CD14-positive monocyte (primary cell): ENCODE measurements at regions not wholly inside any gene's neighbourhood (a gene's known extent, or its start where the extent isn't known, plus 50 kb on each side); places are given as distances from the start of the nearest gene placed in this dataset.

Experiments
- DNase-seq, 3 donors: peaks; one replicate each; pipeline ENCODE4 v3.0.0-alpha.2; 2011 to 2022
- H2AFZ ChIP-seq: 2 replicates; pipeline ENCODE4 v1.6.0; 2012; ENCODE audit warnings: mild to moderate bottlenecking, low read depth, low read length, inconsistent platforms; ENCODE audit not compliant: insufficient read depth, poor library complexity, severe bottlenecking
- H3K27ac ChIP-seq, 2 donors: 1 replicate in 1 of 2; 2 replicates in 1 of 2; pipeline ENCODE4 v1.5.1; 2012 to 2013; ENCODE audit warnings: low read length in 2 of 2, control low read depth in 1 of 2, inconsistent platforms in 1 of 2, low read depth in 1 of 2, mild to moderate bottlenecking in 1 of 2
- H3K27me3 ChIP-seq, 2 donors: one replicate each; pipeline versions ENCODE4 v1.6.0 to v1.6.1; 2011 to 2013; ENCODE audit warnings: low read length in 2 of 2; ENCODE audit not compliant: control insufficient read depth in 2 of 2, insufficient read depth in 2 of 2
- H3K36me3 ChIP-seq, 2 donors: replicated peaks in 1 of 2; 1 replicate in 1 of 2; 2 replicates in 1 of 2; pipeline versions ENCODE4 v1.5.1 to v1.6.1; 2012 to 2013; ENCODE audit warnings: low read length in 2 of 2, control low read depth in 1 of 2, inconsistent platforms in 1 of 2, mild to moderate bottlenecking in 1 of 2; ENCODE audit not compliant: insufficient read depth in 2 of 2, control insufficient read depth in 1 of 2
- H3K4me1 ChIP-seq, 2 donors: 1 replicate in 1 of 2; 2 replicates in 1 of 2; pipeline versions ENCODE4 v1.5.1 to v1.6.1; 2012 to 2013; ENCODE audit warnings: low read length in 2 of 2, control low read depth in 1 of 2, inconsistent platforms in 1 of 2, mild to moderate bottlenecking in 1 of 2, moderate library complexity in 1 of 2; ENCODE audit not compliant: insufficient read depth in 2 of 2, control insufficient read depth in 1 of 2
- H3K4me2 ChIP-seq: replicated peaks from 2 replicates; pipeline ENCODE3; 2012; ENCODE audit warnings: low read length, moderate library complexity, mild to moderate bottlenecking; ENCODE audit not compliant: poor library complexity, severe bottlenecking; ENCODE audit errors: extremely low read depth
- H3K4me3 ChIP-seq, 3 experiments: fragments of 200-600 bp in 1 of 3; sonication (generic) in 1 of 3; replicated peaks in 1 of 3; 1 replicate in 2 of 3; 2 replicates in 1 of 3; pipeline ENCODE4 v1.5.1; 2011 to 2013; ENCODE audit warnings: low read length in 3 of 3, mild to moderate bottlenecking in 3 of 3, control low read depth in 2 of 3, low read depth in 2 of 3, inconsistent platforms in 1 of 3, moderate library complexity in 1 of 3
- H3K79me2 ChIP-seq: 2 replicates; pipeline ENCODE4 v1.6.0; 2012; ENCODE audit warnings: mild to moderate bottlenecking, control low read depth, inconsistent platforms, low read length, moderate library complexity; ENCODE audit not compliant: insufficient read depth
- H3K9ac ChIP-seq: 2 replicates; pipeline ENCODE4 v1.6.0; 2017; ENCODE audit warnings: low read length, mild to moderate bottlenecking; ENCODE audit not compliant: insufficient read depth, poor library complexity, severe bottlenecking
- H3K9me3 ChIP-seq, 2 donors: replicated peaks in 1 of 2; 1 replicate in 1 of 2; 2 replicates in 1 of 2; pipeline versions ENCODE4 v1.5.1 to v1.6.1; 2012 to 2013; ENCODE audit warnings: low read length in 2 of 2, control low read depth in 1 of 2; ENCODE audit not compliant: control insufficient read depth in 1 of 2, insufficient read depth in 1 of 2
- H4K20me1 ChIP-seq: 2 replicates; pipeline ENCODE4 v1.6.0; 2012; ENCODE audit warnings: mild to moderate bottlenecking, low read length, control low read depth, moderate library complexity; ENCODE audit not compliant: insufficient read depth
- H3K27ac Mint-ChIP-seq, 7 donors: one replicate each; pipeline ENCODE4 v1.8.0; 2020; ENCODE audit warnings: mild to moderate bottlenecking in 7 of 7, mixed read lengths in 7 of 7, moderate library complexity in 6 of 7, inconsistent platforms in 2 of 7
- H3K27me3 Mint-ChIP-seq, 3 donors: one replicate each; pipeline ENCODE4 v1.8.0; 2021 to 2022; ENCODE audit warnings: low read depth in 3 of 3, mild to moderate bottlenecking in 3 of 3, mixed read lengths in 3 of 3, moderate library complexity in 3 of 3, inconsistent platforms in 1 of 3
- H3K36me3 Mint-ChIP-seq, 2 donors: one replicate each; pipeline ENCODE4 v1.8.0; 2020; ENCODE audit warnings: mixed read lengths in 2 of 2, inconsistent platforms in 1 of 2, mild to moderate bottlenecking in 1 of 2
- H3K4me1 Mint-ChIP-seq: one replicate; pipeline ENCODE4 v1.8.0; 2020; ENCODE audit warnings: mild to moderate bottlenecking, mixed read lengths
- H3K4me3 Mint-ChIP-seq, 2 donors: one replicate each; pipeline ENCODE4 v1.8.0; 2020; ENCODE audit warnings: mild to moderate bottlenecking in 2 of 2, mixed read lengths in 2 of 2, moderate library complexity in 1 of 2
- H3K9me3 Mint-ChIP-seq, 7 donors: one replicate each; pipeline ENCODE4 v1.8.0; 2020 to 2022; ENCODE audit warnings: mixed read lengths in 7 of 7, mild to moderate bottlenecking in 6 of 7, moderate library complexity in 6 of 7, inconsistent platforms in 2 of 7
- WGBS: methylation state at CpG from one replicate; pipeline ENCODE4 v1.1.5; 2013; ENCODE audit warnings: missing lambda C conversion rate; ENCODE audit not compliant: insufficient coverage; 5-methylcytosine and 5-hydroxymethylcytosine counted together
- intact Hi-C, 2 donors: fragments of 100-400 bp; cut with micrococcal nuclease; formaldehyde crosslinking; loops; one replicate each; pipeline versions ENCODE4 v1.15.0 to v1.15.1; 2023
- TF ChIP-seq, protein P1 (sequence below): fragments of 200-600 bp; IDR thresholded peaks from one replicate; pipeline ENCODE4 v1.8.0; 2022; ENCODE audit warnings: antibody characterized with exemption, mild to moderate bottlenecking

DNA sequence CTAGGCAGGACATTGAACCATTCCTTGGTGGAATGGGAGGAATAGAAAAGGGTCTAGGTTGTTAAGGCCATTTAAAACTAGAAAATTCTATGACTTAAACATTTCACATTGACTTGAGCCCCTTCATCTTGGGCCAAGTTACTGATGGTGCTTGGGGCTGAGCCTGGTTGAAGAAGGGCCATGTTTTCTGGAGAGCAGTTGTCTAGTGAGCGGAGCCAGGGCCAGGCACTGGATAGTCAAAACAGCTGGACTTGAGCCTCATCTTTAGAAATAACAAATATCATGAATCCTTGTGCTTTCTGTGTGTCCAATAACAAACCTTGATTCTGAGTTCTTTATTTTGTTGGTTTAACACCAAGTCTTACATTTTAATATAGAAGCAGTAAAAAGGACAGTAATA lies 134.6 kb upstream of the TCF21 start:
- WGBS = no CpG with 5 or more reads among the region's 1 CpG
- Mint-ChIP-seq H3K36me3 (no peaks in the 10 kb centered on the region), H3K27ac (no peak overlapping the region), H3K4me1 (no peaks in the 10 kb centered on the region), H3K4me3 (no peak overlapping the region), H3K27me3 (peaks cover 0 to 6% (median 2%) of the 10 kb centered on the region in 3 donors), H3K9me3 (no peaks in the 10 kb centered on the region)
- no peak overlapping the region for H3K4me2 ChIP-seq
- TF ChIP-seq, protein P1, sequence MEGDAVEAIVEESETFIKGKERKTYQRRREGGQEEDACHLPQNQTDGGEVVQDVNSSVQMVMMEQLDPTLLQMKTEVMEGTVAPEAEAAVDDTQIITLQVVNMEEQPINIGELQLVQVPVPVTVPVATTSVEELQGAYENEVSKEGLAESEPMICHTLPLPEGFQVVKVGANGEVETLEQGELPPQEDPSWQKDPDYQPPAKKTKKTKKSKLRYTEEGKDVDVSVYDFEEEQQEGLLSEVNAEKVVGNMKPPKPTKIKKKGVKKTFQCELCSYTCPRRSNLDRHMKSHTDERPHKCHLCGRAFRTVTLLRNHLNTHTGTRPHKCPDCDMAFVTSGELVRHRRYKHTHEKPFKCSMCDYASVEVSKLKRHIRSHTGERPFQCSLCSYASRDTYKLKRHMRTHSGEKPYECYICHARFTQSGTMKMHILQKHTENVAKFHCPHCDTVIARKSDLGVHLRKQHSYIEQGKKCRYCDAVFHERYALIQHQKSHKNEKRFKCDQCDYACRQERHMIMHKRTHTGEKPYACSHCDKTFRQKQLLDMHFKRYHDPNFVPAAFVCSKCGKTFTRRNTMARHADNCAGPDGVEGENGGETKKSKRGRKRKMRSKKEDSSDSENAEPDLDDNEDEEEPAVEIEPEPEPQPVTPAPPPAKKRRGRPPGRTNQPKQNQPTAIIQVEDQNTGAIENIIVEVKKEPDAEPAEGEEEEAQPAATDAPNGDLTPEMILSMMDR = no peak
- no peaks in the 10 kb centered on the region for H3K36me3 ChIP-seq
- no peak for DNase-seq
- no peak overlapping the region for H3K4me3 ChIP-seq
- no peak overlapping the region for H3K9ac ChIP-seq
- no peak overlapping the region for H2AFZ ChIP-seq
- H3K79me2 ChIP-seq = no peaks in the 10 kb centered on the region
- no peaks in the 10 kb centered on the region for H3K9me3 ChIP-seq
- intact Hi-C loops = no loop called here
- H3K27ac ChIP-seq = no peak overlapping the region
- no peaks in the 10 kb centered on the region for H3K27me3 ChIP-seq
- H4K20me1 ChIP-seq = no peaks in the 10 kb centered on the region
- H3K4me1 ChIP-seq = no peaks in the 10 kb centered on the region

DNA sequence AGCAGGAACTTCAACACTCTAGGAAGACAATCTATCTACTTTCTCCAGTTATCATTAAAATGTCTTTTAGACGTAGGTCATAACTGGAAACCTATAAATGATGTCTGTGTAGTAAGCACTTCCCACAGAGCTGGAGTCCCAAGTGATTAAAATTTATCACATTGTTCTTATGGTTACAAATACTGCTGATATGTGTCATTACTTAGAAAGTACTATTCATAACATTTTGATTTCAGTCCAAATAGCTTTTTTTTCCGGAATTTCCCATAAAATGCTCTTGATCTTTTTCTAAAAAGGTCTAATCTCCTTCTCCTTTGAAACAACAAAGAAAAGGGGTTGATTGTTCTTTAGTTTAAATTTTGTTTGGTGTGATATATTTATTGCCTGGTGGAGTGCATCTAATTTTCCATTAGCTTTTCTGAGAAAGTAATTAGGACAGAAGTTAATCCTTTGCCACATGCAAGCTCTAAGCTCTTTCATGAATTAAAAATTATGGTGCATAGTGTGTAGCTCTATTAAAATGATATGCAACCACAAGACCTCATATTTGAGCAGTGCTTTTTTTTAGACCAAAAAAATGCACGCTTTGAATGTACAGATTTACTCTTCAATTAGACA lies 132.7 kb upstream of the TCF21 start:
- no peaks in the 10 kb centered on the region for H3K27me3 ChIP-seq
- H2AFZ ChIP-seq = no peak overlapping the region
- Mint-ChIP-seq H3K27me3 (peaks cover 0 to 6% (median 5%) of the 10 kb centered on the region in 3 donors), H3K4me1 (no peaks in the 10 kb centered on the region), H3K9me3 (no peaks in the 10 kb centered on the region), H3K27ac (no peak overlapping the region), H3K36me3 (no peaks in the 10 kb centered on the region), H3K4me3 (no peak overlapping the region)
- H3K79me2 ChIP-seq = no peaks in the 10 kb centered on the region
- intact Hi-C loops = no loop called here
- H3K9ac ChIP-seq = no peak overlapping the region
- no peak overlapping the region for H3K4me2 ChIP-seq
- no CpG with 5 or more reads among the region's 3 CpGs for WGBS
- DNase-seq = no peak
- H3K4me3 ChIP-seq = no peak overlapping the region
- no peaks in the 10 kb centered on the region for H3K36me3 ChIP-seq
- no peak overlapping the region for H3K27ac ChIP-seq
- no peaks in the 10 kb centered on the region for H4K20me1 ChIP-seq
- H3K4me1 ChIP-seq = no peaks in the 10 kb centered on the region
- TF ChIP-seq, protein P1 = no peak
- no peaks in the 10 kb centered on the region for H3K9me3 ChIP-seq
